ENCODE measurements at regions not wholly inside any gene's neighbourhood (a gene's known extent, or its start where the extent isn't known, plus 50 kb on each side); places are given as distances from the start of the nearest gene placed in this dataset.

- no peak for ATAC-seq
- Histone ChIP-seq H3K27ac (ENCODE audit: extremely low read length, insufficient read depth, low read length) (no peak overlapping the region), H3K27me3 (ENCODE audit: control insufficient read depth in 1 of 2, insufficient read depth in 2 of 2, low read length in 2 of 2) (no peaks in the 10 kb centered on the region), H4K20me1 (ENCODE audit: insufficient read depth, low read length) (no peaks in the 10 kb centered on the region), H3K79me2 (ENCODE audit: insufficient read depth, low read length) (no peaks in the 10 kb centered on the region), H3K9me3 (ENCODE audit: low read length) (no peaks in the 10 kb centered on the region), H3K9ac (ENCODE audit: insufficient read depth, low read depth, low read length) (no peak overlapping the region), H3K4me2 (ENCODE audit: low read depth, low read length) (no peak overlapping the region), H2AFZ (ENCODE audit: low read length) (no peak overlapping the region), H3K36me3 (replicated peaks in 1 of 2; ENCODE audit: control insufficient read depth in 1 of 2, insufficient read depth in 2 of 2, low read length in 2 of 2) (peaks cover 36 to 59% of the 10 kb centered on the region in 2 experiments), H3K4me3 (replicated peaks in 1 of 3; ENCODE audit: insufficient read depth in 1 of 3, low read depth in 2 of 3, low read length in 3 of 3) (no peak overlapping the region), H3K4me1 (ENCODE audit: insufficient read depth, low read length) (no peaks in the 10 kb centered on the region)
- ChIA-PET CTCF (ENCODE audit: low intra/inter-chr PET ratio, low total read pairs) (no interaction called here), POLR2A (no interaction called here)
- WGBS (ENCODE audit: low lambda C conversion rate) = 89% methylated on average over 6 of the region's 6 CpGs
- FAIRE-seq = no peak
- TF ChIP-seq RBM22 (optimal IDR thresholded peaks at IDR 0.05; ENCODE audit: low read length) = peak; percentile 39
- no peak for TF ChIP-seq ZNF740 (CRISPR knock-in tag; IDR thresholded peaks at IDR 0.05)
- BruUV-seq (replicated peaks) = no TSS peak
- intact Hi-C loops (cut with micrococcal nuclease; ENCODE audit: unreplicated experiment) (loop anchor here (5.0 kb wide), 1 partner anchor 798 kb away; no protein-coding TSS in a partner anchor), in situ Hi-C loops (cut with HindIII; ENCODE audit: extremely low pct_ligation_motif_present, low pct_unique_long_range_greater_than_20kb) (no loop called here)
- DNase-seq (ENCODE audit: low spot score) = no peak
Observed at GRCh38 chr6:144834426-144835038, 549.4 kb downstream of the UTRN start.

- DNase-seq (ENCODE audit: low spot score) (no peak), FAIRE-seq (no peak), ATAC-seq (no peak)
- BruUV-seq (replicated peaks) = no TSS peak
- WGBS (ENCODE audit: low lambda C conversion rate) = 95% methylated on average over 6 of the region's 6 CpGs
- Histone ChIP-seq H3K79me2 (ENCODE audit: insufficient read depth, low read length) (no peaks in the 10 kb centered on the region), H3K9ac (ENCODE audit: insufficient read depth, low read depth, low read length) (no peak overlapping the region), H3K27ac (ENCODE audit: extremely low read length, insufficient read depth, low read length) (no peak overlapping the region), H4K20me1 (ENCODE audit: insufficient read depth, low read length) (no peaks in the 10 kb centered on the region), H3K9me3 (ENCODE audit: low read length) (no peaks in the 10 kb centered on the region), H3K4me1 (ENCODE audit: insufficient read depth, low read length) (no peaks in the 10 kb centered on the region), H2AFZ (ENCODE audit: low read length) (no peak overlapping the region), H3K4me2 (ENCODE audit: low read depth, low read length) (no peak overlapping the region), H3K27me3 (ENCODE audit: control insufficient read depth in 1 of 2, insufficient read depth in 2 of 2, low read length in 2 of 2) (no peaks in the 10 kb centered on the region), H3K36me3 (replicated peaks in 1 of 2; ENCODE audit: control insufficient read depth in 1 of 2, insufficient read depth in 2 of 2, low read length in 2 of 2) (peaks cover 37 to 66% of the 10 kb centered on the region in 2 experiments), H3K4me3 (replicated peaks in 1 of 3; ENCODE audit: insufficient read depth in 1 of 3, low read depth in 2 of 3, low read length in 3 of 3) (no peak overlapping the region)
- CTCF ChIA-PET (ENCODE audit: low intra/inter-chr PET ratio, low total read pairs) = no interaction called here
- in situ Hi-C loops (cut with HindIII; ENCODE audit: extremely low pct_ligation_motif_present, low pct_unique_long_range_greater_than_20kb) (no loop called here), intact Hi-C loops (cut with micrococcal nuclease; ENCODE audit: unreplicated experiment) (no loop called here)
- POLR2A ChIA-PET = no interaction called here
- TF ChIP-seq MAFK (conservative IDR thresholded peaks at IDR 0.05 in 1 of 2, IDR thresholded peaks at IDR 0.05 in 1 of 2; ENCODE audit: low read length in 2 of 2) = peak; percentile 63 to 81
- peak; percentile 62; the same call in 1 of the 2 replicates for TF ChIP-seq MAFF (IDR thresholded peaks at IDR 0.05; ENCODE audit: low read depth, low read length)
- peak; percentile 61 for TF ChIP-seq RBM22 (optimal IDR thresholded peaks at IDR 0.05; ENCODE audit: low read length)
- TF ChIP-seq TERF1 (CRISPR knock-in tag; IDR thresholded peaks at IDR 0.05) = no peak
- no peak for TF ChIP-seq KMT2B (CRISPR knock-in tag; IDR thresholded peaks at IDR 0.05)
Observed at GRCh38 chr6:144835322-144835973, 550.3 kb downstream of the UTRN start.

All from HepG2 (cell line).